Transverse colon (tissue), 3 donors: ENCODE measurements at regions not wholly inside any gene's neighbourhood (a gene's known extent, or its start where the extent isn't known, plus 50 kb on each side); places are given as distances from the start of the nearest gene placed in this dataset.

Experiments used
- POLR2A ChIP-seq: fragments of 450-650 bp; IDR thresholded peaks from one replicate; pipeline ENCODE4 v1.6.1; 2016; ENCODE audit warnings: antibody characterized with exemption, mild to moderate bottlenecking, moderate library complexity
- POLR2AphosphoS5 ChIP-seq, 3 donors: sonication (generic); formaldehyde crosslinking; IDR thresholded peaks; one replicate each; pipeline ENCODE4 v1.6.1; 2016; ENCODE audit warnings: antibody characterized with exemption in 3 of 3

- TF ChIP-seq POLR2A = no peak
- TF ChIP-seq POLR2AphosphoS5 (IDR thresholded peaks at IDR 0.05) = no peak
Observed at GRCh38 chr20:21820045-21820444, 114.6 kb downstream of the PAX1 start.
